WI38 (cell line): ENCODE measurements at regions not wholly inside any gene's neighbourhood (a gene's known extent, or its start where the extent isn't known, plus 50 kb on each side); places are given as distances from the start of the nearest gene placed in this dataset.

Experiments
- H3K4me3 ChIP-seq: 2 replicates; pipeline ENCODE4 v1.5.1; 2011; ENCODE audit warnings: low read depth, mild to moderate bottlenecking, control low read depth, low read length
- CTCF ChIP-seq: IDR thresholded peaks from 2 replicates; pipeline ENCODE4 v1.5.1; 2012; ENCODE audit warnings: low read depth, mild to moderate bottlenecking, control low read depth, low read length

GRCh38 chr4:91909963-91910362 lies 393.8 kb upstream of the GRID2 start:
- no peak overlapping the region for H3K4me3 ChIP-seq
- no peak for TF ChIP-seq CTCF

- TF ChIP-seq CTCF: no peak
- no peak overlapping the region for H3K4me3 ChIP-seq
Measured at GRCh38 chr4:91914176-91914804, 389.5 kb upstream of the GRID2 start.

- no peak overlapping the region for H3K4me3 ChIP-seq
- TF ChIP-seq CTCF: no peak
Measured at GRCh38 chr4:91916219-91916618, 387.5 kb upstream of the GRID2 start.

GRCh38 chr4:91924625-91925024 lies 379.1 kb upstream of the GRID2 start:
- no peak for TF ChIP-seq CTCF

GRCh38 chr4:91935217-91935616 lies 368.5 kb upstream of the GRID2 start:
- H3K4me3 ChIP-seq: no peak overlapping the region
- TF ChIP-seq CTCF: no peak

More at GRCh38 chr4:91924625-91925024, 379.1 kb upstream of the GRID2 start:
- no peak overlapping the region for H3K4me3 ChIP-seq

GRCh38 chr4:91936311-91936710 lies 367.5 kb upstream of the GRID2 start:
- no peak overlapping the region for H3K4me3 ChIP-seq

GRCh38 chr4:91957963-91958362 lies 345.8 kb upstream of the GRID2 start:
- no peak overlapping the region for H3K4me3 ChIP-seq
- no peak for TF ChIP-seq CTCF

More at GRCh38 chr4:91936311-91936710, 367.5 kb upstream of the GRID2 start:
- TF ChIP-seq CTCF: no peak
